Right lobe of liver (tissue), 6 donors: ENCODE measurements at regions not wholly inside any gene's neighbourhood (a gene's known extent, or its start where the extent isn't known, plus 50 kb on each side); places are given as distances from the start of the nearest gene placed in this dataset.

Source experiments
- ATAC-seq, 4 donors: fragments of 200-7000 bp; cut with Tn5 transposase; one replicate each; pipeline ENCODE4 v1.9.1; 2020; ENCODE audit warnings: mild to moderate bottlenecking in 4 of 4, moderate library complexity in 4 of 4
- DNase-seq, 3 donors: peaks; one replicate each; pipeline ENCODE4 v3.0.0-alpha.2; 2020
- H3K27ac ChIP-seq, 3 donors: fragments of 200-600 bp; one replicate each; pipeline ENCODE4 v1.8.0; 2022
- H3K27me3 ChIP-seq, 2 donors: fragments of 200-600 bp; one replicate each; pipeline ENCODE4 v1.8.0; 2022
- H3K36me3 ChIP-seq, 4 donors: fragments of 200-600 bp; sonication (generic) in 1 of 4; one replicate each; pipeline versions ENCODE4 v1.5.1 to v1.8.0; 2017 to 2022; ENCODE audit warnings: control low read depth in 1 of 4
- H3K4me1 ChIP-seq, 4 donors: fragments of 200-600 bp; sonication (generic) in 1 of 4; one replicate each; pipeline versions ENCODE4 v1.5.1 to v1.8.0; 2017 to 2022; ENCODE audit warnings: control low read depth in 1 of 4
- H3K4me3 ChIP-seq, 3 donors: fragments of 200-600 bp; one replicate each; pipeline ENCODE4 v1.8.0; 2022
- H3K9me3 ChIP-seq, 4 donors: fragments of 200-600 bp; sonication (generic) in 1 of 4; one replicate each; pipeline versions ENCODE4 v1.5.1 to v1.8.0; 2017 to 2022; ENCODE audit warnings: control low read depth in 1 of 4
- CTCF ChIP-seq, 4 donors: fragments of 200-600 bp in 3 of 4; fragments of 450-650 bp in 1 of 4; IDR thresholded peaks; one replicate each; pipeline versions ENCODE4 v1.5.1 to v1.8.0; 2016 to 2022; ENCODE audit warnings: antibody characterized with exemption in 4 of 4, mild to moderate bottlenecking in 2 of 4
- POLR2A ChIP-seq: fragments of 450-650 bp; IDR thresholded peaks from one replicate; pipeline ENCODE4 v1.6.1; 2017; ENCODE audit warnings: antibody characterized with exemption, mild to moderate bottlenecking
- WGBS: methylation state at CpG from one replicate; pipeline ENCODE4 v1.1.6; 2018; ENCODE audit warnings: low coverage, low lambda C conversion rate; ENCODE audit not compliant: insufficient coverage; ENCODE audit errors: missing lambda C conversion rate; 5-methylcytosine and 5-hydroxymethylcytosine counted together
- intact Hi-C, 2 donors: fragments of 100-400 bp; cut with DNase I; formaldehyde crosslinking; loops; one replicate each; pipeline versions ENCODE4 v1.11.2 to v1.14.1; 2022
- donor health status: DM: no; HTN: yes; CAD: no.
- donor health status: DM: no; HTN: no; CAD: no.
- donor health status: DM: no; HTN: no; CAD: no.
- donor health status: DM: no; HTN: yes; CAD: no.
- donor health status: DM: no; HTN: yes; CAD: no.

GRCh38 chr11:129729823-129730222 is 85.8 kb upstream of the TMEM45B start:
- WGBS = 93% methylated on average over 6 of the region's 10 CpGs
- no peak overlapping the region for H3K27ac ChIP-seq
- TF ChIP-seq POLR2A (no peak), CTCF (IDR thresholded peaks at IDR 0.05) (no peak)

GRCh38 chr11:129731316-129731715 is 84.3 kb upstream of the TMEM45B start:
- Histone ChIP-seq H3K4me1 (peaks cover 0 to 10% (median 0%) of the 10 kb centered on the region in 4 donors), H3K27me3 (no peaks in the 10 kb centered on the region), H3K27ac (peak overlapping the region in 1 of 3 donors; percentile 34), H3K9me3 (no peaks in the 10 kb centered on the region), H3K4me3 (no peak overlapping the region), H3K36me3 (no peaks in the 10 kb centered on the region)
- peak; percentile 22 to 91 (median 68) for ATAC-seq
- intact Hi-C loops = no loop called here
- peak; percentile 71 to 82 (median 82) for DNase-seq
- 36% methylated on average over 5 of the region's 8 CpGs for WGBS
- TF ChIP-seq POLR2A (no peak), CTCF (IDR thresholded peaks at IDR 0.05) (no peak)

More at GRCh38 chr11:129729823-129730222, 85.8 kb upstream of the TMEM45B start:
- intact Hi-C loops = no loop called here
- no peaks in the 10 kb centered on the region for H3K27me3 ChIP-seq
- DNase-seq (no peak), ATAC-seq (no peak)
- H3K4me1 ChIP-seq = peaks cover 0 to 10% (median 0%) of the 10 kb centered on the region in 4 donors
- no peaks in the 10 kb centered on the region for H3K36me3 ChIP-seq
- H3K9me3 ChIP-seq = no peaks in the 10 kb centered on the region
- no peak overlapping the region for H3K4me3 ChIP-seq

- Histone ChIP-seq H3K27me3 (no peaks in the 10 kb centered on the region), H3K4me3 (no peak overlapping the region), H3K9me3 (no peaks in the 10 kb centered on the region), H3K36me3 (no peaks in the 10 kb centered on the region), H3K4me1 (peaks cover 0 to 10% (median 0%) of the 10 kb centered on the region in 4 donors), H3K27ac (no peak overlapping the region)
- TF ChIP-seq POLR2A = no peak
- TF ChIP-seq CTCF (IDR thresholded peaks at IDR 0.05) = no peak
- intact Hi-C loops = no loop called here
- no CpG with 5 or more reads among the region's 4 CpGs for WGBS
- ATAC-seq = no peak
- no peak for DNase-seq
Observed at GRCh38 chr11:129732941-129733340, 82.7 kb upstream of the TMEM45B start.

- Histone ChIP-seq H3K27me3 (no peaks in the 10 kb centered on the region), H3K9me3 (no peaks in the 10 kb centered on the region), H3K4me1 (peaks cover 0 to 7% (median 0%) of the 10 kb centered on the region in 4 donors), H3K4me3 (no peak overlapping the region), H3K36me3 (no peaks in the 10 kb centered on the region), H3K27ac (no peak overlapping the region)
- WGBS = 83% methylated on average over 4 of the region's 9 CpGs
- TF ChIP-seq CTCF (IDR thresholded peaks at IDR 0.05) = no peak
- no peak for TF ChIP-seq POLR2A
- intact Hi-C loops = no loop called here
- ATAC-seq = no peak
- DNase-seq = no peak
Observed at GRCh38 chr11:129733384-129733783, 82.3 kb upstream of the TMEM45B start.

DNA sequence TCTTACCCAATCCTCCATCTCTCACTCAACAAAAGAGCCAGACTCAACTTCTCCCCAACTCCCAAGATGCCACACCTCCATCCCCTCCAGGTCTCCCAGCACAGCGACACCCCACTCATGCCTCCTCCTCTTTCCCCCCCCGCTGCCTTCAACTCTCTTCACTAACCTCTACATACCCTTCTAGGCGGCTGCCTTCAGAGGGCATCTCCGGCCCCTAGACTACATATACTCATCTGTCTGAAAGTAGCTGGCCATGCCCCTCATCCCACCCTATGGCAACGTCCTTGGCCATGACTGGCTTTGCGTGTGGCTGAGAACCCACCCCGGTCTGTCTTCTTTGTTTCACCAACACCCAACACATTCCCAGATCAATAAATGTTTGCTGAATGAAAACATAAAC is 81.7 kb upstream of the TMEM45B start:
- DNase-seq (no peak), ATAC-seq (peak in 1 of 4 donors; percentile 10)
- Histone ChIP-seq H3K4me3 (no peak overlapping the region), H3K9me3 (no peaks in the 10 kb centered on the region), H3K36me3 (no peaks in the 10 kb centered on the region), H3K27me3 (no peaks in the 10 kb centered on the region), H3K27ac (no peak overlapping the region), H3K4me1 (peaks cover 0 to 6% (median 0%) of the 10 kb centered on the region in 4 donors)
- WGBS = 69% methylated on average over 7 of the region's 7 CpGs
- no peak for TF ChIP-seq POLR2A
- TF ChIP-seq CTCF (IDR thresholded peaks at IDR 0.05) = no peak
- intact Hi-C loops = no loop called here
